ENCODE measurements at regions not wholly inside any gene's neighbourhood (a gene's known extent, or its start where the extent isn't known, plus 50 kb on each side); places are given as distances from the start of the nearest gene placed in this dataset.
A peak's percentile ranks its signal among the peaks of the same experiment; 100 is the strongest.

- Histone ChIP-seq H3K27ac (no peak overlapping the region), H3K9me3 (no peaks in the 10 kb centered on the region), H3K4me3 (no peak overlapping the region), H3K36me3 (no peaks in the 10 kb centered on the region), H3K4me1 (peaks cover 6% of the 10 kb centered on the region), H3K27me3 (no peaks in the 10 kb centered on the region)
- intact Hi-C loops (cut with DNase I): no loop called here
- no peak for DNase-seq (ENCODE audit: extremely low spot score in 2 of 2)
- TF ChIP-seq POLR2AphosphoS5 (IDR thresholded peaks at IDR 0.05; ENCODE audit: insufficient read depth in 1 of 2, low read depth in 1 of 2): no peak
- TF ChIP-seq, protein P1, sequence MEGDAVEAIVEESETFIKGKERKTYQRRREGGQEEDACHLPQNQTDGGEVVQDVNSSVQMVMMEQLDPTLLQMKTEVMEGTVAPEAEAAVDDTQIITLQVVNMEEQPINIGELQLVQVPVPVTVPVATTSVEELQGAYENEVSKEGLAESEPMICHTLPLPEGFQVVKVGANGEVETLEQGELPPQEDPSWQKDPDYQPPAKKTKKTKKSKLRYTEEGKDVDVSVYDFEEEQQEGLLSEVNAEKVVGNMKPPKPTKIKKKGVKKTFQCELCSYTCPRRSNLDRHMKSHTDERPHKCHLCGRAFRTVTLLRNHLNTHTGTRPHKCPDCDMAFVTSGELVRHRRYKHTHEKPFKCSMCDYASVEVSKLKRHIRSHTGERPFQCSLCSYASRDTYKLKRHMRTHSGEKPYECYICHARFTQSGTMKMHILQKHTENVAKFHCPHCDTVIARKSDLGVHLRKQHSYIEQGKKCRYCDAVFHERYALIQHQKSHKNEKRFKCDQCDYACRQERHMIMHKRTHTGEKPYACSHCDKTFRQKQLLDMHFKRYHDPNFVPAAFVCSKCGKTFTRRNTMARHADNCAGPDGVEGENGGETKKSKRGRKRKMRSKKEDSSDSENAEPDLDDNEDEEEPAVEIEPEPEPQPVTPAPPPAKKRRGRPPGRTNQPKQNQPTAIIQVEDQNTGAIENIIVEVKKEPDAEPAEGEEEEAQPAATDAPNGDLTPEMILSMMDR (IDR thresholded peaks at IDR 0.05): no peak
- TF ChIP-seq POLR2A (IDR thresholded peaks at IDR 0.05): no peak
These were observed 475.8 kb upstream of the NBEA start for GRCh38 chr13:34466301-34466700.

GRCh38 chr13:34467450-34468083 is 474.5 kb upstream of the NBEA start:
- Histone ChIP-seq H3K27ac (no peak overlapping the region), H3K9me3 (no peaks in the 10 kb centered on the region), H3K4me1 (peaks cover 6% of the 10 kb centered on the region), H3K27me3 (no peaks in the 10 kb centered on the region), H3K4me3 (no peak overlapping the region), H3K36me3 (no peaks in the 10 kb centered on the region)
- no peak for TF ChIP-seq POLR2AphosphoS5 (IDR thresholded peaks at IDR 0.05; ENCODE audit: insufficient read depth in 1 of 2, low read depth in 1 of 2)
- TF ChIP-seq POLR2A (IDR thresholded peaks at IDR 0.05): no peak
- intact Hi-C loops (cut with DNase I): no loop called here
- DNase-seq (ENCODE audit: extremely low spot score in 2 of 2): no peak

DNA sequence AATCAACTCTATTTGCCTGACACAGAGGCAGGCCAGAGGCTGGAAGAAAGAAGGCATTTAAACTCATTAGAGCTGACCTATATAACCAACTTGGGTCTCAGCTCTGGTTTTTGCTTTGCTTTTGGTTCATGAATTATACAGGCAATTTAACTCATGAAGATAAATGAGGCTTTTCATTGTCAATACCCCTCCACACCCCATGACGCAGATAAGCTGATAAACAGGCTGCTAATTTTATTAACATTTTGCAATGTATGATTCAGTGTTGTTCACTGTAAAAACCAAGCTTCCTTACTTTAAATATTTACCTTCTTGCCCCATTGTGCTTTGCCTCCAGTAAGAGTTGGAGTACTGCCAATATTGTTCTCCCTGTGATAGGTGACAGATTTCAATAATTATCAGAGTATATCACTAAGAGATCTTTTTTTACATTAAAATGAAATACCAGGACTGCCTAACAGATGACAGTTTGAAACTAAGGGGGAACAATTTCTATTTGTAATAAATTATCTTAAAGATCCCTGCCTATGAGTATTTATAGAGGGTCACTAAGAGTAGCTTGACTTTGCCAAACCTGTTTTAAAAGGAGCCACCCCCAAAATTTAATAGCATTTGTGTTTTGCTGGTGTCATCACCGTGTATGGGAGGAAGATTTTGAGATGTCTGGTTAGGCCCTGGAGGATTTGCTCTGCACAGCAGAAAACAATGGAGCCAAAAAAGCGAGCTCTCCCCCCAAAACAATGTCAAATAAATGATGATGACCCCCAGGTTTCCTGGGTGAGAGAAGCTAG is 472.7 kb upstream of the NBEA start:
- H3K9me3 ChIP-seq: no peaks in the 10 kb centered on the region
- TF ChIP-seq POLR2AphosphoS5 (IDR thresholded peaks at IDR 0.05; ENCODE audit: insufficient read depth in 1 of 2, low read depth in 1 of 2) (peak in 1 of 2 donors; percentile 59), POLR2A (IDR thresholded peaks at IDR 0.05) (no peak)
- no peak overlapping the region for H3K4me3 ChIP-seq
- DNase-seq (ENCODE audit: extremely low spot score in 2 of 2): no peak
- H3K27me3 ChIP-seq: no peaks in the 10 kb centered on the region
- peak overlapping the region; percentile 4 for H3K27ac ChIP-seq
- no peaks in the 10 kb centered on the region for H3K36me3 ChIP-seq
- H3K4me1 ChIP-seq: peaks cover 6% of the 10 kb centered on the region
- intact Hi-C loops (cut with DNase I): no loop called here

DNA sequence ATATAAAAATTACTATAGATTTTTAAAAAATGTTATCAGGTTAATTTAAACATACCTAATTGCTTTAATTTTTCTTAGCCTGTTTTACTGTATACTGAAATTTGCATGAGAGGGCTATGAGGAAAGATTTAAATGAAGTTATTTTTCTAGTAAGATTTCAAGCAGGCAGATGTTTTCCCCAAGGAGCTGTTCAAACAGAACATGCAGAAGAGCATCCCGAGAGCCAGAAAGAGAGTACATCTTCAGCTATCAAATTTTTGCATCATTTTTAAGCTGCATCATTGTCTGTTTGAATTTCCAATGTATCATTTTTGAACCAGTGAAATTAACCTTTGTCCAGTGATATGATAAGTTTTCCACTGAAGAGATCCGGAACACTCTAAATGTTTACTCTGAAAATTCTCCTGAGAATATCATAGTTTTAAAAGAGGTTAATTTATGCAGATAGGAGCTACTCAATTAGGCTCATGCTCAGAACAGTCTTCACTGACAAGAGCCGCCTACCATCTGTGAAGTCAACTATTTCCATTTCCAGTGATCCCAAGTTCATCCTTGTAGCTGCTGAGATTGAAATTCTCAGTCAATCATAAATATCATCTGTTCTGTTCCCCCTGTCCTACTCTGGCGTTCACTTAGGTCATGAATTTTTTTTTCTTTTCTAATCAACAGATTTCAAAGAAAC is 467.7 kb upstream of the NBEA start:
- no peak for DNase-seq (ENCODE audit: extremely low spot score in 2 of 2)
- Histone ChIP-seq H3K4me1 (no peaks in the 10 kb centered on the region), H3K36me3 (no peaks in the 10 kb centered on the region), H3K27ac (no peak overlapping the region), H3K4me3 (no peak overlapping the region), H3K9me3 (no peaks in the 10 kb centered on the region), H3K27me3 (no peaks in the 10 kb centered on the region)
- TF ChIP-seq POLR2A (IDR thresholded peaks at IDR 0.05) (no peak), POLR2AphosphoS5 (IDR thresholded peaks at IDR 0.05; ENCODE audit: insufficient read depth in 1 of 2, low read depth in 1 of 2) (no peak)
- TF ChIP-seq, protein P1 (IDR thresholded peaks at IDR 0.05): no peak
- intact Hi-C loops (cut with DNase I): no loop called here

DNA sequence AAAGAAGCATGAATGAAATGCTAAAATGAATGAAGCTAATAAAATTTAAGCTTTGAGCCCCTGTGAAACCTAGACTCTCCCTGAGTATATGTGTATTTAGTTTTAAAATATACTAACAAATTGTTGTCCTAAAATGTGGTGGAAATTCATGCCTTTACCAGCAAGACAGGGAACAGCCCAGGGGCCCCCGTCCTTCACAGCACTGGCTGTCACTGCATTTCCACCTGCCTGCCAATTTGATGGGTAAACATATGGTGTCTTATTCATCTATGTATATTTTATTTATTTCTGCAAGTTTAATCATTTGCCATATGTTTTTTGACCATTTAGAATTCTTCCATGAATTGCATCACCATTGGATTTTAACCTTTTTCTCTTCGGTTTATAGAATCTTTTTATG is 463.7 kb upstream of the NBEA start:
- no peaks in the 10 kb centered on the region for H3K9me3 ChIP-seq
- intact Hi-C loops (cut with DNase I): no loop called here

More for the DNA sequence above, 463.7 kb upstream of the NBEA start:
- Histone ChIP-seq H3K4me3 (no peak overlapping the region), H3K27me3 (no peaks in the 10 kb centered on the region), H3K4me1 (no peaks in the 10 kb centered on the region), H3K27ac (no peak overlapping the region), H3K36me3 (no peaks in the 10 kb centered on the region)
- TF ChIP-seq POLR2A (IDR thresholded peaks at IDR 0.05) (no peak), POLR2AphosphoS5 (IDR thresholded peaks at IDR 0.05; ENCODE audit: insufficient read depth in 1 of 2, low read depth in 1 of 2) (no peak)
- TF ChIP-seq, protein P1 (IDR thresholded peaks at IDR 0.05): no peak
- no peak for DNase-seq (ENCODE audit: extremely low spot score in 2 of 2)

Data from vagina (tissue), 2 donors.